GM21381 (cell line): ENCODE measurements at regions not wholly inside any gene's neighbourhood (a gene's known extent, or its start where the extent isn't known, plus 50 kb on each side); places are given as distances from the start of the nearest gene placed in this dataset.
A peak's percentile ranks its signal among the peaks of the same experiment; 100 is the strongest.

ENCODE experiments used
- ATAC-seq: cut with Tn5 transposase; IDR thresholded peaks from one replicate; pipeline ENCODE4 v1.9.1; 2021; ENCODE audit warnings: mild to moderate bottlenecking, moderate library complexity; ENCODE audit not compliant: unreplicated experiment

GRCh38 chr3:168473334-168473890 lies 377.7 kb upstream of the GOLIM4 start:
- ATAC-seq, result no peak

GRCh38 chr3:168472783-168473182 lies 377.1 kb upstream of the GOLIM4 start:
- ATAC-seq, result no peak

- no peak for ATAC-seq
Measured at GRCh38 chr3:168470380-168470779, 374.7 kb upstream of the GOLIM4 start.

GRCh38 chr3:168469436-168469835 lies 373.7 kb upstream of the GOLIM4 start:
- ATAC-seq, result no peak

- peak; percentile 78 for ATAC-seq
Measured at GRCh38 chr3:168467115-168467714, 371.5 kb upstream of the GOLIM4 start.

- ATAC-seq, result no peak
Measured at GRCh38 chr3:168461793-168462192, 366.1 kb upstream of the GOLIM4 start.

- ATAC-seq, result no peak
Measured at GRCh38 chr3:168459226-168459784, 363.6 kb upstream of the GOLIM4 start.

GRCh38 chr3:168457954-168458539 lies 362.3 kb upstream of the GOLIM4 start:
- ATAC-seq, result no peak

GRCh38 chr3:168455814-168456213 lies 360.1 kb upstream of the GOLIM4 start:
- ATAC-seq, result no peak

- ATAC-seq, result no peak
Measured at GRCh38 chr3:168453623-168454022, 357.9 kb upstream of the GOLIM4 start.

GRCh38 chr3:168443965-168444364 lies 348.2 kb upstream of the GOLIM4 start:
- no peak for ATAC-seq

GRCh38 chr3:168442502-168442901 lies 346.8 kb upstream of the GOLIM4 start:
- ATAC-seq, result no peak

- no peak for ATAC-seq
Measured at GRCh38 chr3:168436245-168436724, 340.6 kb upstream of the GOLIM4 start.

- no peak for ATAC-seq
Measured at GRCh38 chr3:168431491-168431890, 335.8 kb upstream of the GOLIM4 start.

- ATAC-seq, result no peak
Measured at GRCh38 chr3:168427835-168428475, 332.2 kb upstream of the GOLIM4 start.

- ATAC-seq, result no peak
Measured at GRCh38 chr3:168427156-168427555, 331.4 kb upstream of the GOLIM4 start.

GRCh38 chr3:168425936-168426595 lies 330.3 kb upstream of the GOLIM4 start:
- ATAC-seq, result no peak

- no peak for ATAC-seq
Measured at GRCh38 chr3:168424059-168424734, 328.5 kb upstream of the GOLIM4 start.

GRCh38 chr3:168422843-168423242 lies 327.1 kb upstream of the GOLIM4 start:
- no peak for ATAC-seq

GRCh38 chr3:168419091-168419490 lies 323.4 kb upstream of the GOLIM4 start:
- ATAC-seq, result no peak

GRCh38 chr3:168417016-168417415 lies 321.3 kb upstream of the GOLIM4 start:
- no peak for ATAC-seq
